SU-DHL-6 (cell line): ENCODE measurements at regions not wholly inside any gene's neighbourhood (a gene's known extent, or its start where the extent isn't known, plus 50 kb on each side); places are given as distances from the start of the nearest gene placed in this dataset.
"Not testable (repeated sequence)": the region's sequence is repeated elsewhere in the genome, so short reads cannot be mapped to it uniquely, and the experiment has no call there.

Experiments
- CTCF ChIP-seq: fragments of 200-600 bp; sonication (generic); IDR thresholded peaks from one replicate; pipeline ENCODE4 v1.5.1; 2017; ENCODE audit warnings: antibody characterized with exemption, mild to moderate bottlenecking, low read length, moderate library complexity; ENCODE audit not compliant: insufficient read depth, poor library complexity, severe bottlenecking
- EZH2phosphoT487 ChIP-seq: fragments of 200-600 bp; sonication (generic), shearing (Covaris generic); conservative IDR thresholded peaks from 2 replicates; pipeline ENCODE4 v1.6.1; 2018; ENCODE audit warnings: mild to moderate bottlenecking, antibody characterized with exemption, low read length, moderate library complexity, mixed read lengths

GRCh38 chr4:189655817-189656216, 284.9 kb upstream of the FRG1 start:
- not testable (repeated sequence) for TF ChIP-seq CTCF, EZH2phosphoT487
